ENCODE measurements at regions not wholly inside any gene's neighbourhood (a gene's known extent, or its start where the extent isn't known, plus 50 kb on each side); places are given as distances from the start of the nearest gene placed in this dataset.

DNA sequence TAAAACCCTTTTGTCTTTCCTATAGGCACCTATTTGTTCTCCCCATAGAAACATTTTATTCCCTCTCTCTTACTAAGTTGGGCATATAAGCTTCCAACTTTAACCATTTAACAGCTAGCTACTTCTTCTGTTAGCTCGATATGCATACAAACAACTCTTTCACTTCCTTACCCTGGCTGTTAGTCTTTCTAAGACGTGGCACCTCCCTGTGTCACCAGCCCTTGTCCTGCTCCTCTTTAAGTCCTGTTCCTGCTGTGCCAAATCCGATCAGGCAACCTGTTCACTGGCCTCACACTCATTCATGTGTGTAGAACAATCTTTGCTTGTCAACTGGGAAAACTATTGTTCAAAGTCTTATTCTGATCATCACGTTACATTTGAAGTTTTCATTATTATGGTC, 1376.1 kb upstream of the TENM4 start:
- DNase-seq = no peak

DNA sequence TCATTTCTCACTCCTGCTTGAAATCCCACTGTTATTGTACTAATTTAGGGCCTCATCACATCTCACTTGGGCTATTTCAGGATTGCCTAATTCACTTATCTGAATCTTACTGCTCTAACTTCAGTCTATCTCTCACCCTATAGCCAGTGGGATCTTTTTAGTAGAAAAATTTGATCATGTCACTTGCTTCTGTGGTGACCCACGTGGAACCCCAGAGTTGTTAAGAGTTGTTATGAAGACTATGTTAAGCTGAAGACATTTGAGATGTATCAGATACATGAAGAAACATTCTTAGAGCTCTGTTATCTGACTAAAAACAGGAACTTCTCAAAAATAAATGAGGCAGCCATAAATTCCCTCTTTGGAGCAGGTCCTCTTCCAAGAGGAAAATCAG, 1375.6 kb upstream of the TENM4 start:
- DNase-seq = no peak

- DNase-seq = no peak
Observed at GRCh38 chr11:80815752-80816453, 1375.1 kb upstream of the TENM4 start.

DNA sequence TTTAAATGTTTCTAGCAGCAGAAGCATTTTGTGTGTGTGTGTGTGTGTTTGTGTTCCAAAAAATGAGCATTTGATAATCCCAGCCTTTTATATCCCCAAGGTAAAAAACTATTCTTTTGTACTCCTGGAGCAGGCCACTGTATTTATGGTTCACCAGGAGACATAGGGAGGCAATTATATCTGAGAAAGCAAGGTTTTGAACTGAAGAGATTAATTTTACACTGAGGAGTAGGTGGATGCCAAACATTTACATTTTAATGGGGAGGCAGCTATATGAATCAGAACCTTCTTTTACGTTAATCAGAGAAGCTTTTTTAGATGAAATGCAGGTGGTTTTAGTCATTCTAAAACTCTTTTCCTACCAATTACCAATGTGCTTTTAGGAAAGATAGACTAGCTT, 1374.0 kb upstream of the TENM4 start:
- DNase-seq = no peak

- DNase-seq = peak in 1 of 6 experiments; percentile 4
Observed at GRCh38 chr11:80810695-80811094, 1369.9 kb upstream of the TENM4 start.

DNA sequence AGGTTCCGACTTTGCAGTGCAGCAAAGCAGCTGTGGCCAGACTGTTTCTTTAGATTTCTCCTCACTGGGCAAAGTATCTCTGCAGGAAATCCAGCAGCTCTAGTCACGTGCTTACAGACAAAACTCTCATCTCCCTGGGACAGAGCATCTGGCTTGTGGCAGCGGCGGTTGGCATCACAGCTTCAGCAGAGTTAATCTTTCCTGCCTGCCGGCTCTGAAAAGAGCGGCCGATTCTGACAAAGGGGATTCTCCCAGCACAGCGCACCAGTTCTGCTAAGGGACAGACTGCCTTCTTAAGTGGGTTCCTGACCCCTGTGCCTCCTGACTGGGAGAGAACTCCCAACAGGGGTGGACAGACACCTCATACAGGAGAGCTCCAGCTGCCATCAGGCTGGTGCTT, 1357.3 kb upstream of the TENM4 start:
- no peak for DNase-seq

GRCh38 chr11:80783561-80783960, 1342.7 kb upstream of the TENM4 start:
- no peak for DNase-seq

- no peak for DNase-seq
Observed at GRCh38 chr11:80782135-80782885, 1341.5 kb upstream of the TENM4 start.

DNA sequence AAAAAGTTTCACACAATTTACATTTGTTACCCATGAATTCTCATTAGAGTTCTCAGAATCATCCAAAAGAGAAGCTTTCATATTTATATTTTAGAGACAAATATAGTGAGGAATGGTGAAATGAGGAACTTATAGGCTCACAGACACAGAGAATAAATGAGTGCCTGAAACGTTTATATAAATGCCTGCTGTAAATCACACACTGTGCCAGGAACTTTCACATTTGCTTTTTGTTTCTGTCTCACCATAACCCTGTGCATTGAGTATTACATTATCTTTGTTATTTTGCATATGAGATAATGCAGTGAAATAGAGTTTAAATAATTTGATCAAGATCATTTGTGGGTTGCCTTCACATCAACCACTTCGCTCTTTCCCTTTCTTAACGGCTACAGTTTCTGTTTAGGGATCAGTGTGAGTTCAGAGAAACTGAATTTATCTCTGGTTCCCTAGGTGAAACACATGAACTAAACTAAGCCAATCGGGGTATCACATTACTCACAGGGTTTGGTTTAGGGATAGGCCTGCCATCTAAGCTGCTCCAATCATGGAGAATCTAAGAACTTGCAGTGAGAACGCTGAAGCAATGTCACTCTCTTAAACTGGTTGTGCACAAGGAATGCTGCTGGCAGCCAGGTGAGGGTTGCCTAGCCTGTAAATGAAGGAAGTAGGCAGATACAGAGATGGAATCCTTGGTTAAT, 1339.2 kb upstream of the TENM4 start:
- no peak for DNase-seq

DNA sequence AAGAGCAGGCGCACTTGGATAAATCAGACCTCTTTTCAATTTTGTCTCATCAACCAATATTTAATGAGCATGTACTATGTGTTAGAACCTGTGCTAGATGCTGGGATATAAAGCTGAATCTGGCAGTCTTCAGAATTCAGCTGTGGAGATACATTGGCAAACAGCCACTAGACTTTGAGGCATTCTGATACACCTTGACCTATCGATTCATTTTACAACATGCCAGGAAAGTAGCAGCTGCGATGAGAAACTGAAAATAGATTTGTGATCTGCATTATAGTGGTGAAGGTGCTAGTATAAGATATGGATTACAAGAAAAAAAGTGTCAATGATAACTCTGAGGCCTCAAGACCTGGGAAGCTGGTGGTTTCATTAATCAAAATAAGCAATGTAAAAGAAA, 1338.1 kb upstream of the TENM4 start:
- DNase-seq = no peak

DNA sequence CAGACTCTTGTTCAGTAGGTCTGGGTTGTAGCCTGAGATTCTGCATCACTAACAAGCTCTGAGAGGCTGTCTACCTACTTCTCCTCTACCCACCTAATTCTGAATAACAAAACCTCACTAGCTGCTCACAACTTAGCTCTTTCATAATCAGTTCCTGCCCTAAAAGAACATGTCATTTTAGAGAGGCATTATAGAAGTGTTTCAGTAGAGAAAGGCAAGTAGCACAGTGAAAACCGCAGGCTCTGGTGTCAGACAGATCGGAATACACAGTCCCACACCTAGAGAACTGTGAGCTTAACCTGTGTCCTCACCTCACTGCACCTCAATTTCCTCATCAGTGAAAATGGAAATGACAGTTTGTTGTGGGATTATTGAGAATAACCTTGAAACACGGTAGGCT, 1337.6 kb upstream of the TENM4 start:
- no peak for DNase-seq

GRCh38 chr11:80773919-80774318, 1333.1 kb upstream of the TENM4 start:
- DNase-seq = no peak

GRCh38 chr11:80771017-80771416, 1330.2 kb upstream of the TENM4 start:
- DNase-seq = no peak

- no peak for DNase-seq
Observed at GRCh38 chr11:80758787-80759186, 1318.0 kb upstream of the TENM4 start.

DNA sequence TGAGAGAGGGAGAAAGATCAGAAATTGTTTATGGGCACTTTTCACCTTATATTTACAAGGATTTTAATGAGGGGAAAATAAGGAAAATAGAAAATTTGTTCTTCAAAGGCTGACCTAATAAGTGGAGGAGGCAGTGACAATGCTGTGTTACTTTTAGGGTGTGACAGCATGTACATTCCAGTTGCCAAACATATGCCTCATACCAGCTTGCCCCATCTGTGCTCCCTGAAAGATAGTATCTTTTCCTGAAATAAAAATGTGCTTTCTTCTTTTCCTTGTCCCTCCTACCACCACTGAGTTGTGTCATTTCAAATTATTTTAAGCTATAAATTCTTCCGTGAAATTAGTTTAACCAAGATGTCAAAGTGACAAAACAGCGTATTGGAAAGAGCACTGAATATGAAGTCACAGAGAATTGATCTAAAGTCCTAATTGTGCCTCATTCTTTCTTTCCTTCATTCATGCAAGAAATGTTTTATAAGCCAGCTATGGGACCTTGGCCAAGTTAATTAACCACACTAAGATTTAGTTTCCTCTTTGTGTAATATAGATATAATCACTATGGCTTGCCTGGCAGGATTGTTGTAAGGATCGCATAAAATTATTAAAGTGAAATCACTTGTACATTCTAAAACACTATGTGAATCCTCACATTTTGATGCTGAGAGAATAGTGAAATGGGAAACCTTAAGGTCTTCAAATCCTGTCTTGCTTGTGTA, 1307.5 kb upstream of the TENM4 start:
- DNase-seq = no peak

GRCh38 chr11:80746300-80746699, 1305.5 kb upstream of the TENM4 start:
- no peak for DNase-seq

- DNase-seq = no peak
Observed at GRCh38 chr11:80745416-80745815, 1304.6 kb upstream of the TENM4 start.

DNA sequence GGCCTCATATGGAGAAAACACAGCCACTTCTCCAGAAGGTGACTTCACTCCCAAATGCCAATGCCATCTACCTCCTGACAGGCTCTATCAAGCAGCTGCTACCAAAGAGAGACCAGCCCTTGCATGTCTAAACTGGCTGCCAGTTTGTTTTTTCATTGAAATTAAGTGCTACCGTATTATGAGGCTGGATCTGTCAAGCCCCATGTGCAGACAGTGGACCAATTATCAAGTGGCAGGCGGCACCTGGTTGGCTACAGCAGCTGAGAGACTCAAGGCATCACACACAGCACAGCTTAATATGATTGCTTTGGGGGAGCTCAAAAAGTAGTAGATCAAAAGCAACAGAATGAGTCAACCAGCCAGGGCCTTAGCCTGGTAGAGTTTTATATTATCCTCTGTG, 1293.0 kb upstream of the TENM4 start:
- no peak for DNase-seq

- no peak for DNase-seq
Observed at GRCh38 chr11:80733361-80733760, 1292.5 kb upstream of the TENM4 start.

DNA sequence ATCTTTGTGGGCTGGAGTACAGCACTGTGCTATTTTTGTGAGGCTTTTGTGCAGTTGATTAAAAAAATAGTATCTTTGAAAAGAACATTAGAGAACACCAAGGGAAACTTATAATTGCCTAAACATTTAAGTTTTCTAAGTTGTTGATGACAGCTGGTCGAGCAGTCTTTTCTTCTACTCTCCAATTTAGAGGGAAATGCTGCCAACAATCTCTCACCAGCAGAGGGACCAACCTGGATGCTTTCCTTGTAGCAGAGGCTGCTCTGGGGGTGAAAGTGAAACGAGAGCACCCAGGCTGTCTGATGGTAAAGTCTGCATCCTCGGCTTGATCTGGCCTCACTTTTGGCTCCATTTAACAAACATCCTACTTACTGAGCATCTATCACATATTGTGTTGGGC, 1286.5 kb upstream of the TENM4 start:
- no peak for DNase-seq

- DNase-seq = no peak
Observed at GRCh38 chr11:80726236-80726635, 1285.4 kb upstream of the TENM4 start.

GRCh38 chr11:80724366-80724765, 1283.5 kb upstream of the TENM4 start:
- DNase-seq = no peak

DNA sequence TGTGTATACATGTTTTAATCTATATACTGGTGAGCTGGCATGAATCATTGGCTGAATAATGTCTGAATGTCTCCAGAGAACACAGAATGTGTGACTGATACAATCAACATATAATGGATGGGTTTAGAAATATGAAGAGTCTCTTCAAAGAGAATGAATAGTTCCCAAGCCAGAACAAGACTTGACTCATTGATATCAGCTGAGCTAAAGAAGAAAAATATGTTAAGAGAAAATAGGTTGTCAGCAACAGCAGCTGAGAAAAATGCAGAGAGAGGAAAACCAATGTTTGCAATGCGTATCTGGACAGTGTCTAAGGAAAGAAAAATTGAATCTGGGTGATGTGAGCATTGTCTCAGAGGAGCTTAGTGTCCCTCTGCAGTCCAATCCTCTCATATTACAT, 1281.8 kb upstream of the TENM4 start:
- no peak for DNase-seq

All from stimulated activated naive CD4-positive, alpha-beta T cell (primary cell).